GM10266 (cell line): ENCODE measurements at regions not wholly inside any gene's neighbourhood (a gene's known extent, or its start where the extent isn't known, plus 50 kb on each side); places are given as distances from the start of the nearest gene placed in this dataset.

Experiments used
- DNase-seq: peaks from one replicate; pipeline ENCODE4 v3.0.0; 2012; ENCODE audit errors: extremely low spot score
- TF ChIP-seq, protein P1 (sequence below): IDR thresholded peaks from 2 replicates; pipeline ENCODE4 v1.5.1; 2012; ENCODE audit warnings: mild to moderate bottlenecking, low read depth; ENCODE audit not compliant: control insufficient read depth, insufficient read depth; ENCODE audit errors: missing control alignments

DNA sequence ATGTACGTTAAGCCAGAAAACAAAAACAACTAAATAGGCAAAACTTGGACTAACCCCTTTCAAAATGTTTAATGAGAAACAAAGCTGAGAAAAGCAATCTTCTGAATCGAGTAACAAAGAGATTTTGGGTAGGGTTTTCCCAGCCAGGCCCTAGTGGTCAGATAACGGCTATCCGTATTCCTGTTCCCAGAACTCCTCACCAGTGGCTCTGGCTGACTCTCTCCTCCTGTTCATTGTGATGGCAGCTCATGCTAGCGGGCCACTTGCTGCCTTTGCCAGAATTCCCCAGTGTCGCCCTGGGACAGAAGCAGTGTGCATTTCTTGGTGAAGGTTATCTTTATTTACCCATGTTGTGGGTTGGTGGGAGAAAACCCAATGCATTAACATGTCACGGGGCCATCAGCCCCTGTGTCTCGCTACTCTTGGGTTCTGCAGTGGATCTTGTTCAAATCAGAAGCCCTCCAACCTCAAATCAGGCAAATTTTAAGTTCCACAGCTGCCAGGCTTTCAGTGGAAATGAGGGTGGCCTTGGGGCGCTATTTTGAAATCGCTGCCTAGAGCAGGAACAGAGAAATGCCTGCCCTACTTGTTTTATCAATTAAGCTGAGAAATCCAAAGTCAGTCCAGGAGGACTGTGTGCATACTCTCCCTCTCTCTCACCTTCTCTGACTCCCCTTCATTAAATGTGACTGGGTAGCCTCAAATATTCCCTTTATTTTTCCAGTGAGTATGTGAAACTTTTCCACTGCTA, 164.5 kb upstream of the NPVF start:
- TF ChIP-seq, protein P1, sequence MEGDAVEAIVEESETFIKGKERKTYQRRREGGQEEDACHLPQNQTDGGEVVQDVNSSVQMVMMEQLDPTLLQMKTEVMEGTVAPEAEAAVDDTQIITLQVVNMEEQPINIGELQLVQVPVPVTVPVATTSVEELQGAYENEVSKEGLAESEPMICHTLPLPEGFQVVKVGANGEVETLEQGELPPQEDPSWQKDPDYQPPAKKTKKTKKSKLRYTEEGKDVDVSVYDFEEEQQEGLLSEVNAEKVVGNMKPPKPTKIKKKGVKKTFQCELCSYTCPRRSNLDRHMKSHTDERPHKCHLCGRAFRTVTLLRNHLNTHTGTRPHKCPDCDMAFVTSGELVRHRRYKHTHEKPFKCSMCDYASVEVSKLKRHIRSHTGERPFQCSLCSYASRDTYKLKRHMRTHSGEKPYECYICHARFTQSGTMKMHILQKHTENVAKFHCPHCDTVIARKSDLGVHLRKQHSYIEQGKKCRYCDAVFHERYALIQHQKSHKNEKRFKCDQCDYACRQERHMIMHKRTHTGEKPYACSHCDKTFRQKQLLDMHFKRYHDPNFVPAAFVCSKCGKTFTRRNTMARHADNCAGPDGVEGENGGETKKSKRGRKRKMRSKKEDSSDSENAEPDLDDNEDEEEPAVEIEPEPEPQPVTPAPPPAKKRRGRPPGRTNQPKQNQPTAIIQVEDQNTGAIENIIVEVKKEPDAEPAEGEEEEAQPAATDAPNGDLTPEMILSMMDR: no peak
- no peak for DNase-seq

DNA sequence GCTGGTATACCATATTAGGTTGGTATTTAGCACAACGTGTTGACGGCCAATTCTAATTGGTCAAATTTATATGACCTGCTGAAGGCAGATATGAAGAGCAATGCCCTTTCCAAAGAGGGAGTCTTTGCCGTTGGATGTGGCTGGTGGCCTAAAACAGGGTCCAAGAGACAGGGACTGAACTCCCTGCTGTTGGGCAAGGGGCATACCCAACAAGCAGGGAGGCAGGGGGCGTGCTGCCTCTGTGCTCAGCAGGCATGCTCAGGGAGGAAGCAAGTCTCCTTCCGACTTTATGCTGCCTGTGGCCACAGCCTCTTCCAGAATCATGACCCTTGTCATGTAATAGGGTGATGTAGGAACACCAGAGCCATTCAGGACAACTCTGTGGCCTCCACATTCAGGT, 167.7 kb upstream of the NPVF start:
- TF ChIP-seq, protein P1: no peak
- DNase-seq: no peak

DNA sequence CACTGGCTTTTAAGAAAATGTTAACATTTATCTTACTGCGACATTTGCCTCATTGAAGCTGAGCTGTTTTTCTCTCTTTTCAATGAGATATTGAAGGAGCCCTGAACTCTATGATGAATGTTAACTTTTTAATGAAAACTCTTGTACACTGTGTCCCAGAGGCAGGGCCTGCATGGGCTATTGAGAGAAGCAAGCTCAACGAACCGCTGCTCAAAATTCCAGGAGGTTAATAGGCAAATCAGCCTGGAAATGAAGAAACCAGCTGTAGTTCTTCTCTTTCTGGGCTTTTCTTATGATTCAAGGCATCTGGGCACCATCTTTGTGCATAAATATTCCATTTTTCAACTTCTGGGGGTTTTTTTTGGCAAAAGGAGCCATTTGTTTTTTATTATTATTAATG, 168.4 kb upstream of the NPVF start:
- no peak for DNase-seq
- TF ChIP-seq, protein P1: no peak

DNA sequence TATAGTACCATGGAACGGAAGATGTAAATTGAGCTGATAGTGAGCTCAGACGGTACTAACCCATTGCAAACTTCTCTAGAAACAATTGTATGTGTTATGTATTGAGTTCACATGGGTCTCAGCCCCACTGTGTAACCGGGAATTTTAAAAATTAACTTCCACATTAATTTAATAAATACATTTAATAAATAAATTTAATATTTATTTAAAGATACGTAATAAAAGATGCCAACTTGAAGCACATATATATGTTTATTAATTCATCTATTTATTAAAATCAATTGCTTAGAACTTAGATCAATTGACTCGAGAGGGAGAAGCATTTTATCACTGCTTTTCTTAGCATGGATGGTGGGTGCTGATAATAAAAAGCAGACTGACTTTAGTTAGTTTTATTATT, 170.1 kb upstream of the NPVF start:
- TF ChIP-seq, protein P1: no peak
- no peak for DNase-seq

DNA sequence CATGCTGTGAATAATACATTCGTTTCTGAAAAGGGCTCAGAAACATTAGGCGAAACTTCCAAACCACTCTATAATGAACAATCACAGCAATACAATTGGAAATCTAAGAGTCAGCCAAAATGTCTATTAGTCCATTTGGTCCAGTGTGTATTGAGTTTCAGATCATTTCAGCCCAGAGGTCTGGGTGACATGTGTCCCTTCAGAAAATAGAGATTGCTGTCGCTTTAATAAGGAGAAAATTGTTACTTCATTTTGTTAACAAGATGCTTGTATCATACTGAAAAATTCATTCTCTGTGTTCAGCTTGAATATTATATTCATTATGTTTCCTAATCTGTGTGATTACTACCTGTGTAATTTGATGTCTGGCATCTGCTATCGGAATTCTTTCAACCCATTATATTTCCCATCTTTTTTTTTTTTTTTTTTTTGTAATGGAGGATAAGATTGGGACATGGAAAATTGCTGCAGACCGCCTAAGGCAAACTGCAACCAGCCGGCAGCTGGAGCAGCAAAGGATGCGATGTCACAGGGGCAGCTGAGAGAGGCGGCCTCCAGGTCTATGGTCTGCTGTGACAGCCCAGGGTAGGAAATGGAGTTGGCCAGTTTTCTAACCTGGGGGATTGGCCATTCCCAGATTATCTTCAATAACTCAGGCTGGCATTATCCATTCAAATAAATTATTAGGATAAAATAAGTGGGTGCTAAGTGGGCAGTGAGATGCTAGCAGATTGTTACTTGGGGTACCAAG, 170.9 kb upstream of the NPVF start:
- DNase-seq: no peak
- TF ChIP-seq, protein P1: no peak

DNA sequence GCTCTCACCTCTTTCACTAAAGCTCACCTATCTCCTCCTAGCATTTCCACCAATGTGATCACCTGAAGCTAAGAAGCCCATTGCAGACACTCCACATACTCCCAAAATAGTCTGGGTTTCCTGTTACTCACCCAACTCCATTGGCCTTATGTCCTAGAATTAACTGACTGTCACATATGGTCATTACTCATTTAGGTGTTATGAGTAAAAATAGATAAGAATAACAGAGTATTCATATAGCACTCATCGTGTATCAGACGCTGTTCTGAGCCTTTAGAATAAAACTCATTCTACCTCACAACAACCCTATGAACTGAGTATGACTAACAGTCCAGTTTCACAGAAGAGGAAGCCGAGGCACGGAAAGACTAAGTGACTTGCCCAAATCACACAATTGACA, 174.2 kb upstream of the NPVF start:
- TF ChIP-seq, protein P1: no peak
- no peak for DNase-seq

DNA sequence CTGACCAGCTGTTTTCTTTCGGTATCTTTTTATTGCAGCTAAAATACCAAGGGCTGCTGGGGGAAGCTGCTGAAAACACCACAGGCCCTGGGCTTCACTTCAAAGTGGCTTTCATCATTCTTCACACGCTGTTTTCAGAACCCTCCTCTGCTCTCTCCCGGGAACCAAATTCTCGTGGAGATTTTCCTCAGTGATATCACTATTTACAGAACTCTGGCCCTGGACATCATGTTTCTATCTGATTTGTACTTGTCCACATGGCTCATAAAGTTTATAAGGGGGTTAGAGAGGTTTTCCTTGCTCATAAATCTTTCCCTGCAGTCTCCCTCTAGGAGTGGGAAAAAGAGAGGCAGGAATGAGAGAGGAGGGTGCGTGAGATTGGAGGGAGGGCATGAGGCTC, 177.4 kb upstream of the NPVF start:
- TF ChIP-seq, protein P1: no peak
- no peak for DNase-seq
